Astrocyte of the spinal cord (primary cell): ENCODE measurements at regions not wholly inside any gene's neighbourhood (a gene's known extent, or its start where the extent isn't known, plus 50 kb on each side); places are given as distances from the start of the nearest gene placed in this dataset.

Experiments
- DNase-seq: peaks from one replicate; pipeline ENCODE4 v3.0.0; 2011; ENCODE audit warnings: low read depth, low spot score
- H3K4me3 ChIP-seq: 2 replicates; pipeline ENCODE4 v1.5.1; 2011; ENCODE audit warnings: low read depth, mild to moderate bottlenecking, low read length, moderate library complexity
- CTCF ChIP-seq: IDR thresholded peaks from 2 replicates; pipeline ENCODE4 v1.5.1; 2012; ENCODE audit warnings: low read depth, mild to moderate bottlenecking, low read length, inconsistent platforms
- in situ Hi-C: cut with HindIII; loops from 2 replicates; pipeline ENCODE4 v1.10.0; 2017; ENCODE audit warnings: low sequenced_read_pairs

- no peak for TF ChIP-seq CTCF
- H3K4me3 ChIP-seq: no peak overlapping the region
- in situ Hi-C loops: no loop called here
- DNase-seq: no peak
These were observed 83.7 kb upstream of the PPP2R2D start for GRCh38 chr10:131816941-131817700.

GRCh38 chr10:131817866-131818509, 82.8 kb upstream of the PPP2R2D start:
- H3K4me3 ChIP-seq: no peak overlapping the region
- in situ Hi-C loops: no loop called here
- no peak for TF ChIP-seq CTCF
- no peak for DNase-seq

- no peak overlapping the region for H3K4me3 ChIP-seq
- TF ChIP-seq CTCF: no peak
- DNase-seq: no peak
- in situ Hi-C loops: no loop called here
These were observed 82.1 kb upstream of the PPP2R2D start for GRCh38 chr10:131818510-131819234.

GRCh38 chr10:131819241-131820072, 81.4 kb upstream of the PPP2R2D start:
- no peak overlapping the region for H3K4me3 ChIP-seq
- in situ Hi-C loops: no loop called here
- no peak for DNase-seq
- TF ChIP-seq CTCF: no peak

- in situ Hi-C loops: no loop called here
- DNase-seq: no peak
- TF ChIP-seq CTCF: no peak
- no peak overlapping the region for H3K4me3 ChIP-seq
These were observed 80.2 kb upstream of the PPP2R2D start for GRCh38 chr10:131820626-131821025.
